ENCODE measurements at regions not wholly inside any gene's neighbourhood (a gene's known extent, or its start where the extent isn't known, plus 50 kb on each side); places are given as distances from the start of the nearest gene placed in this dataset.
A peak's percentile ranks its signal among the peaks of the same experiment; 100 is the strongest.
"Not testable (repeated sequence)": the region's sequence is repeated elsewhere in the genome, so short reads cannot be mapped to it uniquely, and the experiment has no call there.

DNA sequence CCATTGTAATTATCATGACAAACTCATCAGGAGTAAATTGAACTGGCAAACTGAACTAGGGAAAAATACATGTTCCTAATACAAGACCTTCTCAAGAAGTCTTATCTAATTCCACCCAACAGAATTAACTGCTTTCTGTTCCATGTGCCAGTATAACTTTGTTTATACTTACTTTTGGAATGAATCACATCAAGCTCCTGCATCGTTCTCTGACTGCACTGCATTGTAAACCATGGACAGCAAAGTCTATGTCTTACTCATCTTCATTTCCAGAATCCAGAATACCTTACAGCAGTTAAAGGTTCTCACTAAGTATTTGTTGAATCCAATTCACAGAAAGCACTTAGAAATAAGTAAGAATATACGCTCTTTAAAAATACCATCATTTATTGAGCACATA, 102.8 kb downstream of the PLK2 start:
- no peak for DNase-seq (ENCODE audit: low spot score)

DNA sequence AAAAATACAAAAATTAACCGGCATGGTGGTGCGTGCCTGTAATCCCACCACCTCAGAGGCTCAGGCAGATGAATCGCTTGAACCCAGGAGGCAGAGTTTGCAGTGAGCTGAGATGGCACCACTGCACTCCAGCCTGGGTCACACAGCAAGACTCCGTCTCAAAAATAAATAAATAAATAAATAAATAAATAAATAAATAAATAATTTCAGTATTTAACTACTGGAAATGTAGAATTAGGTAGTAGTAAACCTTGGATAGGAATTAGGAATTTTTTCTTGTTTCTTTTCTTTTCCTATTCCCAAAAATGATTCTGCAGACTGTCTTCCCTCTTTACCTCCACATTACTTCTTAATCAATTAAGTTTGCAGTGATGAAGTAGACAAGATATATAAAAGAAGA, 103.2 kb downstream of the PLK2 start:
- DNase-seq (ENCODE audit: low spot score), result no peak

DNA sequence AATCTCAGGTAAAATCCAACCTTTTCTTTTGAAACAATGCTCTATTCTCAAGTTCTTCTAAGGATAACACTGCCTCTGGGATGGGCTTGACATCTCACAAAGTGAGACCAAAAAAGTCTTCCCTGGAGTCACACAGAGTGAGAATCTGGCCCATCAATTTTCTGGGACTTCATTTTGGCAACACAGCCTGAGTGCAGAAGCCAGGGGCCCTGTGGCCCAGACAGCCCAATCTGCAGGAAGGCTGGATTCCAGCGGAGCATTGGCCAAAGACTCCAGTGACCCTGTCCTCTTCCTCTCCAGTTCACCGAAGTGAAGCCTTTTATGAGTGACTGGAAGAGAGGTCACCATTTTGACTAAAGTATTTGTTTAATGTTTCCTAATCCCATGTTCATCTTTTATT, 105.1 kb downstream of the PLK2 start:
- no peak for DNase-seq (ENCODE audit: low spot score)

DNA sequence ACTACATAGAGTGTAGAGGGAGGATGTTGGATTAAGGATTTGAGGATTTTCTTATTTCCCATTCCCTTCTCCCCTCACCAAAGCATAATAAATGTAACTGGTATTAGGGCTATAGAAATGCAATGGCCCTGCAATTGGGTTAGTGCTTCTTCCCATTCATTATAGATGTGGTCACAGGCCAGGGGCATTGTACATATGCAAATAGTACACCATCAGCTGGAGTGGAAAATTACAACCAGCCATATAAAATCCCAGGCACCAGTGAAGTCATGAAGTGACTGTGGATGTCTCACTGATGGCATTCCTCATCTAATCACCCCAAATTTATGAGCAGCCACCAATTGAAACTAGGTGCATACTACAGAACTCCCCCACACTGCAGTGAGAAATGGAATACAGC, 105.9 kb downstream of the PLK2 start:
- DNase-seq (ENCODE audit: low spot score), result no peak

DNA sequence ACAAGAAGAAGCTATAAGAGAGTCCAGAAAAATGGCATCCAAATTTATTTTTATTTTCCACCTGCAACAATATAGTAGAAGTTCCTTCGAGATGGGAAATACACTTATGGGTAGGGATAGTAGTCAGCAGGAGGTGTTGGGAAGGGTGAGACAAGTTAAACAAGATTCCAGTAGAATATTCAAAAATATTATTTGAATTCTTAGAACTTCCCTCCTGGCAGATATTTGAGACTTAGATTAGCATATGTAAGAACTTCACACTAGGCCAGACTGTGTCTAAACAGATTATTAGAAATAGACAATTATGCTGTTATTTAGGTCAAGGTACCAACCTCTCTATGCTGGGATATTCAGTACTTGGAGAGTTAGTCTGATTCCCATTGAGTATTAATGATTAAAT, 108.7 kb downstream of the PLK2 start:
- DNase-seq (ENCODE audit: low spot score), result no peak

DNA sequence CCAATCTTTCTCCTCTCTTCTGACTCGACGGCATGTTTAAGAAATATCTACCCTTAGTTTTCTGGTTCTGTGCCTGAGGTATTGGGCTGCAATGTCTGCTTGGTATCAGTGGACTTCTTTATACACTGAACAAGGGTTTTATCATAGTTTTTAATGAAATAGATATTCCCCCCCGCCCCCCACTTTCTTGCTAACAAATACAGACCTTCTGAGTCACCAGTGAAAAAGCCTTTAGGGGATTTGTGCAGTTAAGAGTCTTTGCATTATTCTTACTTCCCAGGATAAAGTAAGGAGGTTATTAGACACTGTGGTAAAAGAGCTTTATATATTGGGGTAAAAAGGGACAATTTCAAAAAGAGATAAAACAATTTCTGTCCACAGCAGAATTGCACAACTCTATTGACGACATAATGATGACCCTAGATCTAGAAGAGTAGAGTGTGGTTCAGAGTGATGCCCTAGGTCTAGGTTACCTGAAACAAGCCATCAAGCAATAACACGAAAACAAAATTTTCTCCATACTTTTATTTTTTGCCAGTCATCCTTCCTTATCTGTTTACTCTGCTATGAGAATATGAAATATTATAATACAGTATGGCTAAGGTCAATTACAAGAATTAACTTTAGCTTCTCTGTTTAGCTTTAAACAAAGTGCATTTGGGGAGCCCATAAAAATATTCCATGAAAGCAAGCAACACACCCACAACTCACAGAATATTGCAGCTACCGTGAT, 110.7 kb downstream of the PLK2 start:
- DNase-seq (ENCODE audit: low spot score), result no peak

DNA sequence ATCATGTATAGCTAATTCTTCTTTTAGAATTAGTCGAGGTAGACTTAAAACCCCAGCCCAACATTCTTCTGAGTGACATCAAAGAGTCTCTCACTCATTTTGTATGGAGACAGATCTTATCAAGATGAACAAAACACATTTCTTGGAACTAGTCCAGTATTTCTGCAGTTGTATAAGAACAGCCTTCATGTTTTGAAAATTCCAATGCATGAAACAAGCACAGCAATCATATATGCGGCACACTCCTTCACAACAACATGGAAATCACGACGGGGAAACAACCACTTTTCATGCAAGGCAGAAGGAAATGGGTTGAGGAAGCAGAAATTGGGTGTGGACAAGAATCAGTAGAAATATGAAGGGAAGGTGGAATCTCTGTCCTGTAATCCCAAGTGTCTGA, 113.8 kb downstream of the PLK2 start:
- no peak for DNase-seq (ENCODE audit: low spot score)

DNA sequence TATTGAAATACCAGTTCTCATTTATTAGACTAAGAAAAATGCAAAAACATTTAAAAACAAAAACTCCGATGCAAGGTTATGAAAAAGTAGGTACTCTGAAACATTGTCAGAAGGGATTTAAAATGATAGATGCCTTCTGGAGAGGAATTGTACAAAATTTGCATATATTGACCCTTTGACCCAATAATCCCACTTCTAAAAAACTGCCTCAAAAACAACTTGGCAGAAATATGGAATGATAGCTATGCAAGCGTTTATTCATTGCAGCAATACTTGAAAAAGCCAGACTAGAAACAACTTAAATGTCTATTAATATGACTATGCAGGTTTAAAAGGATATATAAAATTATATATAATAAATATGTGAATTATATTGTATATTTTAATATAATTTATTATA, 118.4 kb downstream of the PLK2 start:
- DNase-seq (ENCODE audit: low spot score), result no peak

DNA sequence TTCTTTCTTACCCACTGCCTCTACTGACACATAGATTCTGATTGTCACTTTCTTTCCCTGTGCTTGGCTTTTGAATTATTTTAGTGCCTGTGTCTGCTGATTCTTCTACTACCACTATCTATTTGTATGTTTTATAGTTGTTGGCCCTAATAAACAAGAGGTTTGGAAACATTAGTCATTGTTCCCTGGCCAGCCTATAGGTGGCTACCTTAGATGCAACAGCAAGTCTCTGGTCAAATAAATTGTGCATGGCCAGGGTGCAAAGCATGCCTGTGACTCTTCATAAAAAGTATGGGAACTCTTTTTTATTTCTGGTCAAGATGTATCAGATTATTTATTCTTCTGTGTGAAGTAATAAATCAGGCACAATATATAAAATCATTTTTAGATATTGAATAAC, 124.4 kb downstream of the PLK2 start:
- no peak for DNase-seq (ENCODE audit: low spot score)

DNA sequence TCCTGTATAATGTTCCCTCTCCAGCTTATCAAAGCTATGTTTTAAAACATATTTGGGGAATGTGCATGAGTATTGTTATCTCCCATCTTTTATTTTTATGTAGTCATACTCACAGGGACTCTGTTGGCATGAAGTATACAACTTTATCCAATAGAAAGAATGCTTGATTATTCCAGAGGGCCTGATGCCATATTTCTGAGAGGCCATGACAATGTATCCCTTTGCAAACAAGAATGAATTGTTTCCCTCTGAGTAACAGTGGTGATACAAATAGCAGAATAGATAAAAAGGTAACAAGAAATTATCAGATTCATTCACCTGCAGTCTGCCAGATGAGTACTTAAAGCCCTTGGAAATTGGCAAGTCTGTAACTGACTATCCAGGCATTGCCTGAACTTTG, 125.9 kb downstream of the PLK2 start:
- no peak for DNase-seq (ENCODE audit: low spot score)

DNA sequence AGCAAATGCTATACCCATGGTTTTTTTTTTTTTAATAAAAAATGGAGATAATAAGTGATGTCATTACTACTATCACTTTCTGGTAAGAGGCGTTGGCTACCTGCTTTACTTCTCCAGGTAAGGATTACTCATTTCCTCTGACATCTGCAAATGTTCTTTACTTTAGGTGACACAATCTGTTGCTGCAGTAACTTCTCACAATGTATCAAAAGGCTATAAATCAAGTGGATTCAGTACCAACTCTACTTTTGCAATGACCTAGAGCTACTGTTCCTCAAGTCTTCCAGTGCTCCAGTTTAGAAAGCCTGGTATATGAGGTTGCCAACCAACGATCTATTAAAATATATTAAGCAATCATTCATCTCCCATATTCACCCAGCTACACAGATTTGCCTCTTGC, 129.1 kb downstream of the PLK2 start:
- DNase-seq (ENCODE audit: low spot score), result no peak

DNA sequence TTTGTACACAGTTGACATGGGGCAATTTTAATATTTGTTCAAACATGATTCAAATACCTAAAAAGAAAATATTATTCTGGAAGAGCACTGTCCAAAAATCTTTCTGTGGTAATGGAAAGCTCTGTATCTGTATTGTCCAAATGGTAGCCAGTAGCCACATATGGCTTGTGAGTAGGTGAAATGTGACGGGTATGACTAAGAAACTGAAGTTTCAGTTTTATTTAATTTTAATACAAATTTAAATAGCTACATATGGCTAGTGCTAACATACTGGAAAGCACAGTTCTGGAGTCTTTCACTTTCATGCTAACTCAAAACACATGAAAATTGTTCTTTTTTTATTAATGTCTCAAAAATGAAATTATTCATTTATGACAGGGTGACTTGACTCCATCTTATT, 132.6 kb downstream of the PLK2 start:
- DNase-seq (ENCODE audit: low spot score), result no peak

DNA sequence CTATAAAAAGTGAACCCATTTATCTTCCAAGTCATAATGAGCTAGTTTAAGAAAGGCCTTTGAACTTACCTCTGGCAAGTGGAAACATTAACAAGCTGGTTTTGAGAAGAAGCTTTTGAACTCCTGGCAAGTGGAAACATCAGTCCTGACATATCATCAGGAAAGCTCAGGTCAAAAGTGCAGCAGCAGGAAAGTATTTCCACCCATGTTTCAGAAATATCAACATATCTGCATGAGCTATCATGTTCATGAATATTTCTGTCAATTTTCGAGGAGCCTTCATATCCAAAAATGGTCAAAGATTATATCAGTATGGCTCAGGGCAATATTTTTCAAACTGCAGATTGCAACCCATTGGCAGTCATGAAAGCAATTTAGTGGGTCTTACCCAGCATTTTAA, 133.9 kb downstream of the PLK2 start:
- no peak for DNase-seq (ENCODE audit: low spot score)

DNA sequence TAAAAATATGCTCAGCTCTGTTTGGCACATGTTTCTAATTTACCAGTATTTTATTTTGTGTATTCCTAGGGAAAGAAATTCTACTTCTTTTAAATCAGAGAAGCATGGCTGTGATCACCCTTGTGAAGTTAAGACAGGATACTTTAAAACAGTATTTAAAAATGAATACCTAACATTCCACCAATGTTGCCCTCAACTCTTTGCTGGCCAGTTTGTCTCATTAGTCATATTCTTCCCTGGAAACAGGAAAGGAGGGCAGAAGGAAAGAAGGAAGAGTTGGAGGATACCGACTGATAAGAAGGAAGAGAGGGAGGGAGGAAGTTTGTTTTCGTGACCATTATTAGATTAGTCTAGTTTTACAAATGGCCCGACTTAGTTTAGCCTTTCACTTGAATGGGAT, 137.4 kb downstream of the PLK2 start:
- DNase-seq (ENCODE audit: low spot score), result no peak

DNA sequence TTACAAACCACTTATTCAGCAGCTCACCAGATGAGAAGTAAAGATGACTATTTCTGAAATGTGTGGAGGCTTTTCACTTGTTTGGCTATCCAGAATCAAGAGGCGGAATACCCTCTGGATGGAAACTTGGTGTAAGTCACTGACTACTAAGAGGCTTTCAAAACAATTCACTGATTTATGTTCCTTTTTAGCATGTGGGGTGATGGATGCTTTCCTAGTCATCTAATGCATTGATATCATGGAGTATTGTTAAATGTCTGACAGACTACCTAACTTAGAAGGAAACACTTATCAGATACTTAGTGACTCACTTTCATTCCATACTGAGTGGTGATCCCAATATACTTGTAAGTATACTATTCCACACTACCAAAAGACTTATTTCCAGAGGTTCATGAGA, 141.4 kb downstream of the PLK2 start:
- DNase-seq (ENCODE audit: low spot score), result no peak

DNA sequence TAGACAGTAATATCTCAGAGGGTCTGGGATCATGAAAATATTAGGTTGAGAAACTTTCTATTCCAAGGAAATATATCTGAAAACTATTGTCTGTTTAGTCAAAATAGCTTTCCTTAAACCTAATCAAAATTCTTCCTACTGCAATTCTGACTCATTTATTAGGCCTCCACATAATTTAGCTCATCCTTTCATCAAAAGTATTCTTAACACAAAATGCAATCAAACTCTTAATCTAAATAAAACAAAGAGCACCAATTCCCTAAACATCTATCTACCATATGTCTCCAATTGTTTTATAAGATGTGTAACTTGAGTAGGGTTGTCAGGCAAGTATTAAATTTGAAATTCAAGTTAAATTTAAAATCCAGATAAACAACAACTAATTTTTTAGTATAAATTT, 142.1 kb downstream of the PLK2 start:
- no peak for DNase-seq (ENCODE audit: low spot score)

DNA sequence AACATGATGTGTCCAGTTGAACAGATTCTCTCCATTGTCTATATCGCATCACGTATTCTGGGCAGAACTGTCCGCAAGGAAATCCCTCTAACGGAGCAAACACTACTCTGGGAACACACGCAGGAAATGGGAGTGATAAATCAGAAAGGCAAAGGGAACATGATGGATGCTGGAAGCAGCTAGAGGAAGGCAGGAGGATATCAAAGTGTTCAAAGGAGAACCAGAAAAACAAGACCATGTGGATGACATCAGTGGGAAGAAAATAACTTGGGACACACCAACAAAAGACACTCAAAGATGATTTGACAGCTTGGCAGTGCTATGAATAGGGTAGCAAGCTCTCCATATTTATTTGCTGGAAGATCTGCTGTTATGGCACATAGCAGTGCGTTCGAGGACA, 142.9 kb downstream of the PLK2 start:
- DNase-seq (ENCODE audit: low spot score), result no peak

DNA sequence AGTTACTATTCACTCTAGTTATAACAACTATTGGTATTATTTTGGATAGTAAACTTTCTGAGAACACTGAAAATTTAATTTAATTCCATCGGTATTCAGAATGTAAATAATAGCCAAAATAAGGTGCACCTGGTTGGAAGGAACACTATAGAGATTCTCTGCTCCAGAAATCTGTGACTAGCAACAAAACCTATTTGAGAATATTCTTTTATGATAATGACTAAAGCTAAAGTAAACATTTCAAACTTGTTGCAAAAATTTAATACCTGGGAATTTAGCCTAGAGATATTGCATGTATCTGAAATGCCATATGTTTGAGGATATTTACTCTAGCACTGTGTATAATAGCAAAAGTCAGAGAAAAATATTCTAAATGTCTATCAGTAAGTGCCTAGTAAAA, 144.1 kb downstream of the PLK2 start:
- no peak for DNase-seq (ENCODE audit: low spot score)

DNA sequence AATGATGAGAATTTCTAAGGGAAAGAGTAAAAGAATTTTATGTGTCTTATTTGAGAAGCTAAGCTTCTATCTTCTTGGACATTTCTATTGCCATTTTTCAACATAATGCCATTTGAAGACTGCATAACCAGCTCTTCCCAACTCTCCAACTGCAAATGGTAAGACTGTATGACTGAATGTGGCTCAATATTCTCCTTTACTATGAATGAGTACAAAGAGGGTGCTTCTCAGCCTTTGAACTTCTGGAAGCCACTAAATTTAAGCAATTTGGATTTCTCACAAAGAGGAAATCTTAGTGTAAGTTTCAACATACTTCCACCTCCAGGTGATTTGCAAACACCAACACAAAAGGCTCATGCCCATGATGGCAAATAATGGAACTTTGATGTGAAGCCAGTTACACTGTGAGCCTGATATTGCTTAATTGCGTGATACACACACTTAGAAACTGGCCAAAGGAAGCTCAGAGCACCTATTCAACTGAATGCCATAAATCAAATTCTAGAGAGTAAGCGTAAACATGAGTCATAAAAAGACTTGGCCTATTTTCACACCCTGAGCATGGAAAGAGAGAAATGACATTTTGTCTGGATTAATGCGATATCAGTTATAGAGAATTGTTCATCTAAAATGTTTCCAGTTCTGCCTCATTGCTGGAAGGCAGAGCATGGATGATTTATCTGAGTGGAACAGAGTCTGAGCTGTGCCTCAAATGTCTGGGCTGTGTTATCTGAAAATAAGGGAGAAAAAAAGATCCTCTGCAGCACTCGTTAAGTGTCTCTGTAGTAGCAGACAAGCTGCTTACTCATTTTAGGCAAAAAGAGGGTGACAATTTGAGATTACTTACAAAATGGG, 145.3 kb downstream of the PLK2 start:
- peak; percentile 7 for DNase-seq (ENCODE audit: low spot score)

DNA sequence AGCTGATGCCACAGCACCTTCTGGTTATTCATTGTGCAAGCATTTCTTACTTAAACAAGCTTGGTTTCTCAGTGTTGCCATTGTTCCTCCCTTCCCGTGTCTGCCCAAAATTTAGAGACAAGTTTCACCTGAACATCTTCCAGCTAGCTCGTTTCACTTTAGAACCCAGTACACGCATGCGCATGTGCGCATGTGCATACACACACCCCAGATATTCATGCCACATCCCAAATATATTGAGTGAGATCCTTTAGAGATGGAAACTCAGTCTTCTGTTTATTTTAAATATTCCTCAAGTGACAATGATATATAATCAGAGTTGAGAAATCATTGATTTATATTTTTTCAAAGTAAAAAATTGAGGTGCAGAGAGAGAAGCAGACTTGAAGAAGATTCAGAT, 147.6 kb downstream of the PLK2 start:
- no peak for DNase-seq (ENCODE audit: low spot score)

DNA sequence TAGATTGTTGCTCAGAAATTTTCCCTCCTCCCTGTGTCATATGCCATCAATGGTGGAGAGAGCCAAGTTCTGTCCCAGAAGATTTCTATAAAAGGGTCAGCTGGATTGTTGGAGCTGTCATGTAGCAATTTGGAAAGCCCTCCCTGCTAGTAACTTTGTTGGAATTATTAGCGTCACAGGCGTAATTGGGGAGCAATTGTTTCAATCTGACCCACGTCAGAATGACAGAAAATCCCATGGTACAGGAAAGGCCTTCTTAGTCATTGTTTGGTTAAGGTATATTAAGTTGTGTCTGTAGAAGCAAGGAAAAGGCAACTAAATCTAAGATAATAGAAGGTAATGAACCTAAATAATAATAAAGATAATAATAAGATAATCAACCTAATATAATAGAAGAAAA, 148.4 kb downstream of the PLK2 start:
- no peak for DNase-seq (ENCODE audit: low spot score)

DNA sequence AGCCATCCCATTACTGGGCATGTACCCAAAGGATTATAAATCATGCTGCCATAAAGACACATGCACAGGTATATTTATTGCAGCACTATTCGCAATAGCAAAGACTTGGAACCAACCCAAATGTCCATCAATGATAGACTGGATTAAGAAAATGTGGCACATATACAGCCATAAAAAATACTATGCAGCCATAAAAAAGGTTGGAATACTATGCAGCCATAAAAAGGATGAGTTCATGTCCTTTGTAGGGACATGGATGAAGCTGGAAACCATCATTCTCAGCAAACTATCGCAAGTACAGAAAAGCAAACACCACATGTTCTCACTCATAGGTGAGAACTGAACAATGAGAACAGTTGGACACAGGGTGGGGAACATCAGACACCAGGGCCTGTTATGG, 151.5 kb downstream of the PLK2 start:
- DNase-seq (ENCODE audit: low spot score), result not testable (repeated sequence)

DNA sequence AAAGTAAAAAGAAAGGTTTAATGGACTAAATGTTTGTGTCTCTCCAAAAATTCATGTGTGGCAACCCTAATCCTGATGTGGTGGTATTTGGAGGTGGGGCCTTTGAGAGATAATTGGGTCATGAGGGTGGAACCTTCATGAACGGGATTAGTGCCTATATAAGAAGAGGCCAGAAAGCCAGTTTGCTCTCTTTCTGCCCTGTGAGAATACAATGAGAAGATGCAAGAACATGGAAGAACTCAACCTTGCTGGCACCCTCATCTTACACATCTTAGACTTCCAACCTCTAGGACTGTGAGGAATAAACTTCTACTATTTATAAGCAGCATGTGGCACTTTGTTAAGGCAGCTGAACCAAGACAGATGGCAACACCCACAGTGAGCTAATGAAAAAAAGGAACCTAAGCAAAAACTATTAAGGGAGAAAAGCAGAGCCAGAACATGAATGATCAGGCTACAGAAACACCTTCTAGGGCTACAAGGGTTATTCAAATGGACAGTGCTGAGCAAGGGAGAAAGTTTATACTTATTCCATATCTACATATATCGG, 159.5 kb downstream of the PLK2 start:
- no peak for DNase-seq (ENCODE audit: low spot score)

DNA sequence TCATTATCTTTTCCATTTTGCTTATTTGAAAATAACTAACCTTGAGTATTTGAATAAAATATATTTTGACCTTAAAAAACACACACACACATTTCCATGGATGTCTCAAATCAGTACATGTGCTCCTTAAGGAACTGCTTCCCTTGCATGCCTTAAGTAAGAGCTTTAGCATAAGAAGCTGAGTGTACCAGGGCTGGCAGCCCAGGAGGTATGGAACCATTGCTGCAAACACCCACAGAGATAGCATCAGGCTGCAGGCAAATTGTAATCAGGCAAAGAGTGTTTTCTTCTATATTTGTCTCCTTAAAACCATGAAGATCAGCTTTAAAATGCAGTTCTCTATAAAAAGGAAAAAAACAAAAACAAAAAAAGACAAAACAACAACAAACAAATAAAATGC, 160.6 kb downstream of the PLK2 start:
- DNase-seq (ENCODE audit: low spot score), result no peak

Measured in SW480 (cell line).